H1 (cell line): ENCODE measurements at regions not wholly inside any gene's neighbourhood (a gene's known extent, or its start where the extent isn't known, plus 50 kb on each side); places are given as distances from the start of the nearest gene placed in this dataset.

Source experiments
- BRCA1 ChIP-seq: IDR thresholded peaks from 2 replicates; pipeline ENCODE4 v1.6.1; 2012; ENCODE audit warnings: low read depth, low read length, improper control_type of control experiment
- CTCF ChIP-seq, 3 experiments: IDR thresholded peaks; 1 replicate in 2 of 3; 2 replicates in 1 of 3; pipeline versions ENCODE4 v1.5.1 to v1.6.1; 2011; ENCODE audit warnings: low read length in 3 of 3, mild to moderate bottlenecking in 3 of 3, inconsistent platforms in 2 of 3, low read depth in 1 of 3, moderate library complexity in 1 of 3; ENCODE audit not compliant: insufficient read depth in 1 of 3; ENCODE audit errors: control extremely low read depth in 1 of 3
- POLR2AphosphoS5 ChIP-seq: IDR thresholded peaks from 2 replicates; pipeline ENCODE4 v1.6.1; 2011; ENCODE audit warnings: low read depth, low read length
- RFX5 ChIP-seq: IDR thresholded peaks from 2 replicates; pipeline ENCODE4 v1.6.1; 2011; ENCODE audit warnings: low read depth, low read length, improper control_type of control experiment, borderline replicate concordance
- SIN3A ChIP-seq, 2 experiments: IDR thresholded peaks in 1 of 2; conservative IDR thresholded peaks in 1 of 2; 2 replicates each; pipeline ENCODE4 v1.6.1; 2011 to 2012; ENCODE audit warnings: low read length in 2 of 2, improper control_type of control experiment in 1 of 2, low read depth in 1 of 2, mild to moderate bottlenecking in 1 of 2
- SIRT6 ChIP-seq: IDR thresholded peaks from one replicate; pipeline ENCODE4 v1.7.1; 2012; ENCODE audit warnings: low read length, inconsistent platforms

- TF ChIP-seq CTCF (IDR thresholded peaks at IDR 0.05; ENCODE audit: control extremely low read depth in 1 of 3, insufficient read depth in 1 of 3, low read depth in 1 of 3, low read length in 3 of 3) (no peak), BRCA1 (no peak), RFX5 (no peak), SIRT6 (no peak), SIN3A (conservative IDR thresholded peaks at IDR 0.05 in 1 of 2, IDR thresholded peaks at IDR 0.05 in 1 of 2; ENCODE audit: low read depth in 1 of 2, low read length in 2 of 2) (no peak), POLR2AphosphoS5 (no peak)
Measured at GRCh38 chr10:63007112-63007511, 126.0 kb upstream of the NRBF2 start.
